ENCODE measurements at regions not wholly inside any gene's neighbourhood (a gene's known extent, or its start where the extent isn't known, plus 50 kb on each side); places are given as distances from the start of the nearest gene placed in this dataset.

GRCh38 chr9:1879501-1879900 lies 135.6 kb upstream of the SMARCA2 start:
- TF ChIP-seq CTCF (IDR thresholded peaks at IDR 0.05; ENCODE audit: low read depth, low read length): no peak
- TF ChIP-seq POLR2A (IDR thresholded peaks at IDR 0.05; ENCODE audit: extremely low read depth, insufficient read length): no peak
- no peak for TF ChIP-seq MYC (IDR thresholded peaks at IDR 0.05; ENCODE audit: low read depth, low read length)
- TF ChIP-seq MAX (IDR thresholded peaks at IDR 0.05; ENCODE audit: low read depth, low read length): no peak

Data from NB4 (cell line).